ENCODE measurements at regions not wholly inside any gene's neighbourhood (a gene's known extent, or its start where the extent isn't known, plus 50 kb on each side); places are given as distances from the start of the nearest gene placed in this dataset.

GRCh38 chr10:94224656-94225055, 138.1 kb downstream of the NOC3L start (continued):
- TF ChIP-seq, protein P1, sequence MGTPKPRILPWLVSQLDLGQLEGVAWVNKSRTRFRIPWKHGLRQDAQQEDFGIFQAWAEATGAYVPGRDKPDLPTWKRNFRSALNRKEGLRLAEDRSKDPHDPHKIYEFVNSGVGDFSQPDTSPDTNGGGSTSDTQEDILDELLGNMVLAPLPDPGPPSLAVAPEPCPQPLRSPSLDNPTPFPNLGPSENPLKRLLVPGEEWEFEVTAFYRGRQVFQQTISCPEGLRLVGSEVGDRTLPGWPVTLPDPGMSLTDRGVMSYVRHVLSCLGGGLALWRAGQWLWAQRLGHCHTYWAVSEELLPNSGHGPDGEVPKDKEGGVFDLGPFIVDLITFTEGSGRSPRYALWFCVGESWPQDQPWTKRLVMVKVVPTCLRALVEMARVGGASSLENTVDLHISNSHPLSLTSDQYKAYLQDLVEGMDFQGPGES (IDR thresholded peaks at IDR 0.05; ENCODE audit: low read depth, low read length): no peak
- TF ChIP-seq GATA2 (CRISPR knock-in tag; IDR thresholded peaks at IDR 0.05): no peak

DNA sequence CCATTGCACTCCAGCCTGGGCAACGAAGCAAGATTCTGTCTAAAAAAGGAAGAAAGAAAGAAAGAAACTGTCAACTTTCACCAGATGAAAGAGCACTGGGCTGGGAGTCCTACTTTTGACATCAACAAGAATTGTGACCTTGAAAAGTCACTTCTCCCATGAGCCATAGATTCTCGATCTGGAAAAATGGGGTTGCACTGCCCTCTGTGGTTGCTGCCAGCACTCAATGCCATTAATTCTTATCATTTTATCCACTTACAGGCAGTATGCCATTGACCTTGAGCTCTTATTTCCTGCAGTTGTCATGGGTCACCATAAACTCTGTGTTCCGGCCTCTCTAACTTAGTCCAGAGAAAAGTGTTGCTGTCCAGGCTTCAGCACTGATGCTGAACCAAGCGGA, 137.2 kb downstream of the NOC3L start:
- Histone ChIP-seq H3K9me2 (no peaks in the 10 kb centered on the region), H3K36me3 (replicated peaks in 1 of 2; ENCODE audit: control insufficient read depth in 1 of 2, insufficient read depth in 2 of 2, low read length in 1 of 2) (no peaks in the 10 kb centered on the region), H3K27ac (ENCODE audit: low read depth in 2 of 2, low read length in 1 of 2) (no peak overlapping the region), H4K20me1 (ENCODE audit: insufficient read depth) (no peaks in the 10 kb centered on the region), H3F3A (replicated peaks; ENCODE audit: insufficient read depth) (no peaks in the 10 kb centered on the region), H2AFZ (ENCODE audit: low read depth) (no peak overlapping the region), H3K4me3 (ENCODE audit: low read depth in 2 of 2, low read length in 1 of 2) (no peak overlapping the region), H3K27me3 (ENCODE audit: insufficient read depth) (no peaks in the 10 kb centered on the region), H3K4me1 (ENCODE audit: control insufficient read depth in 1 of 2, insufficient read depth in 2 of 2, low read depth in 1 of 2, low read length in 1 of 2) (peaks cover 10% of the 10 kb centered on the region in 2 experiments; a peak in 2 of 4 replicates), H3K4me2 (no peak overlapping the region), H3K79me2 (ENCODE audit: insufficient read depth) (no peaks in the 10 kb centered on the region), H3K9ac (no peak overlapping the region), H3K9me3 (no peaks in the 10 kb centered on the region)
- no peak for DNase-seq
- 78% methylated on average over 4 of the region's 4 CpGs for WGBS (ENCODE audit: low lambda C conversion rate)
- TF ChIP-seq CHD2 (IDR thresholded peaks at IDR 0.05; ENCODE audit: low read length, partially characterized antibody) (no peak), FOXM1 (IDR thresholded peaks at IDR 0.05; ENCODE audit: low read depth) (no peak), SMC3 (IDR thresholded peaks at IDR 0.05; ENCODE audit: low read depth, low read length) (peak; percentile 37), MXI1 (IDR thresholded peaks at IDR 0.05; ENCODE audit: low read depth, low read length) (no peak), RAD21 (IDR thresholded peaks at IDR 0.05; ENCODE audit: low read length) (peak; percentile 57), NFIC (IDR thresholded peaks at IDR 0.05; ENCODE audit: borderline replicate concordance) (no peak), TEAD4 (IDR thresholded peaks at IDR 0.05; ENCODE audit: borderline replicate concordance, insufficient read depth) (no peak), REST (IDR thresholded peaks at IDR 0.05; ENCODE audit: low read depth, low read length) (0 out of 2 replicates have a peak, but pooled peaks have one; percentile 46)
- TF ChIP-seq, protein P1 (IDR thresholded peaks at IDR 0.05; ENCODE audit: low read depth, low read length): no peak
- TF ChIP-seq, protein P2, sequence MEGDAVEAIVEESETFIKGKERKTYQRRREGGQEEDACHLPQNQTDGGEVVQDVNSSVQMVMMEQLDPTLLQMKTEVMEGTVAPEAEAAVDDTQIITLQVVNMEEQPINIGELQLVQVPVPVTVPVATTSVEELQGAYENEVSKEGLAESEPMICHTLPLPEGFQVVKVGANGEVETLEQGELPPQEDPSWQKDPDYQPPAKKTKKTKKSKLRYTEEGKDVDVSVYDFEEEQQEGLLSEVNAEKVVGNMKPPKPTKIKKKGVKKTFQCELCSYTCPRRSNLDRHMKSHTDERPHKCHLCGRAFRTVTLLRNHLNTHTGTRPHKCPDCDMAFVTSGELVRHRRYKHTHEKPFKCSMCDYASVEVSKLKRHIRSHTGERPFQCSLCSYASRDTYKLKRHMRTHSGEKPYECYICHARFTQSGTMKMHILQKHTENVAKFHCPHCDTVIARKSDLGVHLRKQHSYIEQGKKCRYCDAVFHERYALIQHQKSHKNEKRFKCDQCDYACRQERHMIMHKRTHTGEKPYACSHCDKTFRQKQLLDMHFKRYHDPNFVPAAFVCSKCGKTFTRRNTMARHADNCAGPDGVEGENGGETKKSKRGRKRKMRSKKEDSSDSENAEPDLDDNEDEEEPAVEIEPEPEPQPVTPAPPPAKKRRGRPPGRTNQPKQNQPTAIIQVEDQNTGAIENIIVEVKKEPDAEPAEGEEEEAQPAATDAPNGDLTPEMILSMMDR (IDR thresholded peaks at IDR 0.05): peak; percentile 44
- POLR2A ChIA-PET: no interaction called here
- CTCF ChIA-PET: interaction anchor here (1.3 to 2.5 kb wide), 2 partner anchors 10 to 94 kb away, joined by 4 to 10 read pairs; no protein-coding TSS in a partner anchor
